ENCODE measurements at regions not wholly inside any gene's neighbourhood (a gene's known extent, or its start where the extent isn't known, plus 50 kb on each side); places are given as distances from the start of the nearest gene placed in this dataset.
"Not testable (repeated sequence)": the region's sequence is repeated elsewhere in the genome, so short reads cannot be mapped to it uniquely, and the experiment has no call there.

DNA sequence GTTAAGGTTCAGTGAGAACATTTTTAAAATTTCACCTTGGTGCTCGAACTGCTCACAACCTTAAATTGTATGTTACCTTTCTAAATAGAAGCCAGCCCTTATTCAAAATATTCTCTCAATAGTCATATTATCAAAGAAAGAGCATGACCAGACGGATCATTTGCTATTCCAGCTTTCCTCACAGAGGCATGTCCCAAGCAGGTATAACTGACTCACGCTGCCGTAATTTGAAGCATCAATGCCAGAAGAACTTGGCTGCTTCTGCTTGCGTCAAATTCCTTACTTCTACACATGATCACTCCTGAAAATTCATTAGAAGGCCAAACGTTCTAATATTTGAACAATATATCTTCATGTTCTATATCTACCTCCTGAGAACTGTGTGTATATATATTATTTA lies 69.5 kb upstream of the VGLL4 start:
- TF ChIP-seq, protein P1, sequence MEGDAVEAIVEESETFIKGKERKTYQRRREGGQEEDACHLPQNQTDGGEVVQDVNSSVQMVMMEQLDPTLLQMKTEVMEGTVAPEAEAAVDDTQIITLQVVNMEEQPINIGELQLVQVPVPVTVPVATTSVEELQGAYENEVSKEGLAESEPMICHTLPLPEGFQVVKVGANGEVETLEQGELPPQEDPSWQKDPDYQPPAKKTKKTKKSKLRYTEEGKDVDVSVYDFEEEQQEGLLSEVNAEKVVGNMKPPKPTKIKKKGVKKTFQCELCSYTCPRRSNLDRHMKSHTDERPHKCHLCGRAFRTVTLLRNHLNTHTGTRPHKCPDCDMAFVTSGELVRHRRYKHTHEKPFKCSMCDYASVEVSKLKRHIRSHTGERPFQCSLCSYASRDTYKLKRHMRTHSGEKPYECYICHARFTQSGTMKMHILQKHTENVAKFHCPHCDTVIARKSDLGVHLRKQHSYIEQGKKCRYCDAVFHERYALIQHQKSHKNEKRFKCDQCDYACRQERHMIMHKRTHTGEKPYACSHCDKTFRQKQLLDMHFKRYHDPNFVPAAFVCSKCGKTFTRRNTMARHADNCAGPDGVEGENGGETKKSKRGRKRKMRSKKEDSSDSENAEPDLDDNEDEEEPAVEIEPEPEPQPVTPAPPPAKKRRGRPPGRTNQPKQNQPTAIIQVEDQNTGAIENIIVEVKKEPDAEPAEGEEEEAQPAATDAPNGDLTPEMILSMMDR (conservative IDR thresholded peaks at IDR 0.05; ENCODE audit: low read depth, low read length) = no peak
- no peak overlapping the region for H3K4me3 ChIP-seq (ENCODE audit: low read depth, low read length)
- DNase-seq (ENCODE audit: low read depth) = no peak

DNA sequence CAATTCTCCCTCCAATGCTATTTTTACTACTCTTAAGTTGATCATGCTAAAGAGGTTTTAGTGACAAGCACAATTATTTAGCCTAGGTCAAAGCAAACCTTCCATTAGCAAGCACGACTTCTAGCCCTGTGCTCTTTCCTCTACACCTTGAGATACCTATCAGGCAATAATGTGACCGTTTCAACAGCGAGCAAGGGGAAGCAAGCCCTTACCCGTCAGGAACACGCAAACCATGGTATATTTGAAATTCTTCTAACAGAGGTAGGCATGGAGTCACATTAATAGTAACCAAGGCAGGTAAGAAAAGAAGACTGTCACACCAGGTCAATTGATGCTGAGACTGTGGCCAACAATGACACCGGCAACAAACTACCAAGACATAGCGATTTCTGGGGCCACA lies 68.9 kb upstream of the VGLL4 start:
- H3K4me3 ChIP-seq (ENCODE audit: low read depth, low read length) = no peak overlapping the region
- TF ChIP-seq, protein P1 (conservative IDR thresholded peaks at IDR 0.05; ENCODE audit: low read depth, low read length) = no peak
- DNase-seq (ENCODE audit: low read depth) = no peak

DNA sequence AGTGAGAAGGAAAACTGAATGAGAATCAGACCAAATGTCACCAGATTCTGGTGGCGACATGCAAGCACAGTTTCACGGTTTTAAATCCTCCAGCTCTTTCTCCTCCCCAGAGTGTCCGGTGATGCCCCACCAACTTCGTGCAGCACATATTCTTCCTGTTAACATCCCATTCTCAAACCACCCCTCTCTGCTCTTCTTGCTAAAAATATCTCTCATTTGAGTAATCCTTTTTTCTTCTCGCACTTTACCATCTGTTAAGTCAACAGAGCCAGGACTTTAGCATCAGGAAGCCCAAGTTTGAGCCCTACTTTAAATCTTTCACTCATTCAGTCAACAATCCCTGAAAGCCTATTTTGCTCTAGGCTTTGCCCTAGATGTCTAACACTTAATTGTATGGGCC lies 68.2 kb upstream of the VGLL4 start:
- DNase-seq (ENCODE audit: low read depth) = no peak
- TF ChIP-seq, protein P1 (conservative IDR thresholded peaks at IDR 0.05; ENCODE audit: low read depth, low read length) = no peak
- H3K4me3 ChIP-seq (ENCODE audit: low read depth, low read length) = no peak overlapping the region

DNA sequence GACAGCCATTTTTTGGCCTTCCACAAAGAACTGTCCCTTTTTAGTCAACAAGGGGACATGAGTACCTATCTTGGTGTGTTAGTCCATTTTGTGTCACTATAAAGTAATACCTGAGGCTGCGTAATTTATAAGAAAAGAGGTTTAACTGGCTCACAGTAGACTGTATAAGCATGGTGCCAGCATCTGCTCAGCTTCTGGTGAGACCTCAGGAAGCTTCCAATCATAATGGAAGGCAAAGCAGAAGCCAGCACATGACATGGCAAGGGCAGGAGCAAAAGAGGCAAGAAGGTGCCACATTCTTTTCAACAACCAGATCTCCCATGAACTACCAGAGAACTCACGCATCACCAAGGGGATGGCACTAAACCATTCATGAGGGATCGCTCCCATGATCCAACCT lies 66.1 kb upstream of the VGLL4 start:
- TF ChIP-seq, protein P1 (conservative IDR thresholded peaks at IDR 0.05; ENCODE audit: low read depth, low read length) = no peak
- DNase-seq (ENCODE audit: low read depth) = no peak
- H3K4me3 ChIP-seq (ENCODE audit: low read depth, low read length) = no peak overlapping the region

DNA sequence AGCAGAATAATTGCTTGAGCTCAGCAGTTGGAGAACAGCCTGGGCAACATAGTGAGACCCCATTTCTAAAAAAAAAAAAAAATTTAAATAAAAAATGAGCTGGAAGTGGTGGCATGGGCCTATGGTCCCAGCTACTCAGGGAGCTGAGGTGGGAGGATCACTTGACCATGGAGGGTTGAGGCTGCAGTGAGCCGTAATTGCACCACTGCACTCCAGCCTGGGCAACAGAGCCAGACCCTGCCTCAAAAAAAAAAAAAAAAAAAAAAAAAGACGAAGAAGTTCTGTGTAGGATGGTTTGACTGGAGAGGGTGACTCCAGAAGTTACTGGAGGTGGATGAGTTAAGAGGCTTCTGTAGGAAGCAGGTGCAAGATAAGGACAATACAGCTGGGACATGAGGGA lies 63.4 kb upstream of the VGLL4 start:
- H3K4me3 ChIP-seq (ENCODE audit: low read depth, low read length); DNase-seq (ENCODE audit: low read depth): not testable (repeated sequence)

DNA sequence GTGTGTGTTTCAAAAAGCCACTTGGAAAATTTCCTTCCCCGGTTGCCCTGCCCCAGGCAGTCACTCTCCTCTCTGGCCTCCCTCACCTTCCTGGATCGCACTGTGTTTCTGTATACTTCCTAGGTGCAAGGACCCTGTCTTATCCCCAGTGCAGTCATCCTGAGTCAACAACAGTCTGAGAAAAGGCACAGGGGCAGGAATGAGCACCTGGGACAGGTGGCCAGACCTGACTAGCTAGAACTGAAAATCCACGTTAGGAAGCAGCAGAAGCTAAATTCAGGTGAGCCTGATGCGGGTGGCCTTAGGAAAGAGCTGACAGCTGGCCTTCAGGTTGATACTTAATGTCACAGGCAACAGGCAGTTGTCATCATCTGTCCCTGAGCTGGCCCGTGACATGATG lies 62.9 kb upstream of the VGLL4 start:
- no peak for DNase-seq (ENCODE audit: low read depth)
- TF ChIP-seq, protein P1 (conservative IDR thresholded peaks at IDR 0.05; ENCODE audit: low read depth, low read length) = no peak

DNA sequence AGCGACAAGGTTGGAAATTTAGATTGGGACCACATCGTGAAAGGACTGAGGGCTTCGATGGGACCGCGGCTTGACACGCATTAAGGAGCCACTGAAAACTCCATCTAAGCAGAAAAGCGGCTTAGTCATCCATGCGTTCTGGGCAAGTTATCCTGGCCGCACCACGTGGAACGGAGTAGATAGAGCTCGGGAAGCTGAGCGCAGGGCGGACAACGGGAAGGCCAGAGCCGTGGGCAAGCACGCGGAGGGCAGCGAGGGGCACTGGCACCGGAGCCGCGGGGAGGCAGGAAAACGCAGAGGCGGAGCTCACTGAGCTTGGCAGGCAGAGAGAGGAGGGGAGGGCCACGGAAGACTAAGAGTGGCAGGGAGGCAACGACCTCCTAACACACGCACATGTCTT lies 61.3 kb upstream of the VGLL4 start:
- TF ChIP-seq, protein P1 (conservative IDR thresholded peaks at IDR 0.05; ENCODE audit: low read depth, low read length) = no peak
- DNase-seq (ENCODE audit: low read depth) = no peak
- no peak overlapping the region for H3K4me3 ChIP-seq (ENCODE audit: low read depth, low read length)

More for the DNA sequence above, 62.9 kb upstream of the VGLL4 start:
- no peak overlapping the region for H3K4me3 ChIP-seq (ENCODE audit: low read depth, low read length)

DNA sequence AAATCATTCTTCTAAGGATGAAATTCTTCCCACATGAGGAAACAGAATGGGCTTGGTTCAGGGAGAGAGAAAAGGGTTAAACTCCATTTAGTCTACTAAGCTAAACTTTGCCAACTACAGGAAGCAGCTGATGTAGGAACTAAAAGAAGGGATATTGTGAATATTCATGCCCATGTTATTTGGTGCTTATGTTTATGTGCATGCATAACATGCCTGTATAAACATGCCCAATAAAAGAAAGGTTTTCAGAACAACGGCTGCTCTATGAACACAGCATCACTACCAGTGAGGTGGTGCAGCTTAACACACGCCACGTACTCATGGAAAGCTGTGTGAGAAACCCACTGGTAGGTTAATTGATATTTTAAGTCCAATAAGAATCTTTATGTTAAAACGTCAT lies 59.4 kb upstream of the VGLL4 start:
- no peak for DNase-seq (ENCODE audit: low read depth)
- TF ChIP-seq, protein P1 (conservative IDR thresholded peaks at IDR 0.05; ENCODE audit: low read depth, low read length) = no peak
- no peak overlapping the region for H3K4me3 ChIP-seq (ENCODE audit: low read depth, low read length)

Measured in choroid plexus epithelial cell (primary cell).